ENCODE measurements at regions not wholly inside any gene's neighbourhood (a gene's known extent, or its start where the extent isn't known, plus 50 kb on each side); places are given as distances from the start of the nearest gene placed in this dataset.
"Not testable (repeated sequence)": the region's sequence is repeated elsewhere in the genome, so short reads cannot be mapped to it uniquely, and the experiment has no call there.

DNA sequence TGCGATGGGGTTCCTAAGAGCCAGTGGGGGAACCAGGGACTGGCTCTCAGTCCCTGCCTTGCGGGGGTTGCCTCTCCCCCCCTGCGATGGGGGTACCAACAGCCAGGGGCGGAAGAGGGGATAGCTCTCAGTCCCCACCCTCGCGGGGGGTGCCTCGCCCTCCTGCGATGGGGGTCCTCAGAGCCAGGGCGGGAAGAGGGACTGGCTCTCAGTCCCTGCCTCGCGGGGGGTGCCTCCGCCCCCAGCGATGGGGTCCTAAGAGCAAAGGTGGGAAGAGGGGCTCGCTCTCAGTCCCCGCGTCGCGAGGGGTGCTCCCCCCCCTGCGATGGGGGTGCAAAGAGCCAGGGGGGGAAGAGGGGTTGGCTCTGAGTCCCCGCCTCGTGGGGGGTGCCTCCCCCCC lies 162.0 kb downstream of the ATP6V0E2 start:
- FAIRE-seq: not testable (repeated sequence)

GRCh38 chr7:150039061-150039460 lies 165.3 kb downstream of the ATP6V0E2 start:
- not testable (repeated sequence) for DNase-seq (ENCODE audit: insufficient read length, low spot score); FAIRE-seq

More for the DNA sequence above, 162.0 kb downstream of the ATP6V0E2 start:
- not testable (repeated sequence) for DNase-seq (ENCODE audit: insufficient read length, low spot score)

- not testable (repeated sequence) for FAIRE-seq; DNase-seq (ENCODE audit: insufficient read length, low spot score)
These were observed 168.5 kb downstream of the ATP6V0E2 start for GRCh38 chr7:150042281-150042680.

- FAIRE-seq: peak; percentile 92
- DNase-seq (ENCODE audit: insufficient read length, low spot score): not testable (repeated sequence)
These were observed 171.0 kb downstream of the ATP6V0E2 start for GRCh38 chr7:150044771-150045170.

GRCh38 chr7:150045596-150045995 lies 171.8 kb downstream of the ATP6V0E2 start:
- FAIRE-seq: peak; percentile 92
- not testable (repeated sequence) for DNase-seq (ENCODE audit: insufficient read length, low spot score)

DNA sequence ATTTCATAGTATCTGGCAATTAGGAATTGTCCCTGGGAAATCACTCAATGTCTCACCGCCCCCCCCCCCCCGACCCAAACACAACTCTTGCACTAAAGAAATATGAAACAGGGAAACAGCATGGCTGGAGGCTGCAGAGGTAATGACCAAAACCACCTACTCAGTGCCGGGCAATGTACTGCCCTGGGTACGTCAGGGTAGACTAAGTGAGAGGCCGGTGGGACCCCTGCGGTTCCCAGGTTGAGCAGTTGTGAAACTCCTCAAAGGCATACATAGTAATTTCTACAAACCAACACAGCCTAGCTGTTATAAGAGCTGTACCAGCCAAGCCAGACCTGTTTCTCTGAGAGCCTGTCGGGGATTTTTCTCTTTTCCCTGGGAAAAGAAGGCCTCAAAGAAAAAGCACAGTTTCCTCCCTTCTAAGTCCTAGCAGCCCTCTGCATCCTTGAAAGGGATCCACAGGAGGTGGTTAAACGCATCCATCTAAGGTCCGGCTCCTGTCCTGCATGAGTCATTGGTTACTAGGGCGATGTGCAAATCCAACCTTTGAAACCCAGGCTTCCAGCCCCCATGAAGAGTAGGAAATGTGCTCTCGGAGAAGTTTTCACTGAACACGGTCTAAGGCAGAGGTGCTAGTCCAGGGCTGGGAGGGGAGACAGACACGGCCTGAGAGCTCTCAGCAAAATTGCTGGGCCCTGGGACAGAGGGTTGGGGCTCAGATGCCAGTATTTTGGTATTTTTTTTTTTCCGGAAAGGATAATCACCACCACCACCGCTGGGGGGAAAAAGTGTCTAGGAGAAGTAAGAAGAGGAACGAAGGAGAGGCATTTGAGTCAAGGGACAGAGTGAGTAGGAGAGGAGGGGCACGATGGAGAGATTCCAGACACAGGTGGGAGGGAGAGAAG lies 172.8 kb downstream of the ATP6V0E2 start:
- FAIRE-seq; DNase-seq (ENCODE audit: insufficient read length, low spot score): not testable (repeated sequence)

More at GRCh38 chr7:150045596-150045995, 171.8 kb downstream of the ATP6V0E2 start:
- TF ChIP-seq, protein P1, sequence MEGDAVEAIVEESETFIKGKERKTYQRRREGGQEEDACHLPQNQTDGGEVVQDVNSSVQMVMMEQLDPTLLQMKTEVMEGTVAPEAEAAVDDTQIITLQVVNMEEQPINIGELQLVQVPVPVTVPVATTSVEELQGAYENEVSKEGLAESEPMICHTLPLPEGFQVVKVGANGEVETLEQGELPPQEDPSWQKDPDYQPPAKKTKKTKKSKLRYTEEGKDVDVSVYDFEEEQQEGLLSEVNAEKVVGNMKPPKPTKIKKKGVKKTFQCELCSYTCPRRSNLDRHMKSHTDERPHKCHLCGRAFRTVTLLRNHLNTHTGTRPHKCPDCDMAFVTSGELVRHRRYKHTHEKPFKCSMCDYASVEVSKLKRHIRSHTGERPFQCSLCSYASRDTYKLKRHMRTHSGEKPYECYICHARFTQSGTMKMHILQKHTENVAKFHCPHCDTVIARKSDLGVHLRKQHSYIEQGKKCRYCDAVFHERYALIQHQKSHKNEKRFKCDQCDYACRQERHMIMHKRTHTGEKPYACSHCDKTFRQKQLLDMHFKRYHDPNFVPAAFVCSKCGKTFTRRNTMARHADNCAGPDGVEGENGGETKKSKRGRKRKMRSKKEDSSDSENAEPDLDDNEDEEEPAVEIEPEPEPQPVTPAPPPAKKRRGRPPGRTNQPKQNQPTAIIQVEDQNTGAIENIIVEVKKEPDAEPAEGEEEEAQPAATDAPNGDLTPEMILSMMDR (IDR thresholded peaks at IDR 0.05; ENCODE audit: insufficient read depth, missing control alignments): peak; percentile 39

GRCh38 chr7:150047329-150047728 lies 173.6 kb downstream of the ATP6V0E2 start:
- not testable (repeated sequence) for DNase-seq (ENCODE audit: insufficient read length, low spot score); FAIRE-seq

DNA sequence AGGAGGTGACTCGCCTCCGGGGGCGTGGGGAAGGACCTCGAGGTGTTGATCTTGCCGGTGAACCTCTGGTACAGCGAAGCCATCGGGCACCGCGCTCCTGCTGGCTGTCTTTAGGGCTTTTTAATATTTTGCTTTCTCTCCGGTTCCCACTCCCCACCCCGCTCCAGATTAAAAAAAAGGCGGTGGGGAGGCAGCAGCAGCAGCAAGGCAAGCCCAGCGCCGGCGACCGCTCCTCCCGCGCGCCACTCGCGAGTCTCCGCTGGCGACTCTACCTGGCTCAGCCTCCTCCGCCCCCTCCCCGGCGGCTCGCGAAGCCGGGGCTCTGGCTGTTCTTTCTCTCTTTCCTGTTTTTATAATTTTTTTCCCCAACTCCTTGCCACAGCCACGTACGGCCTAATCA lies 174.0 kb downstream of the ATP6V0E2 start:
- not testable (repeated sequence) for DNase-seq (ENCODE audit: insufficient read length, low spot score); FAIRE-seq

DNA sequence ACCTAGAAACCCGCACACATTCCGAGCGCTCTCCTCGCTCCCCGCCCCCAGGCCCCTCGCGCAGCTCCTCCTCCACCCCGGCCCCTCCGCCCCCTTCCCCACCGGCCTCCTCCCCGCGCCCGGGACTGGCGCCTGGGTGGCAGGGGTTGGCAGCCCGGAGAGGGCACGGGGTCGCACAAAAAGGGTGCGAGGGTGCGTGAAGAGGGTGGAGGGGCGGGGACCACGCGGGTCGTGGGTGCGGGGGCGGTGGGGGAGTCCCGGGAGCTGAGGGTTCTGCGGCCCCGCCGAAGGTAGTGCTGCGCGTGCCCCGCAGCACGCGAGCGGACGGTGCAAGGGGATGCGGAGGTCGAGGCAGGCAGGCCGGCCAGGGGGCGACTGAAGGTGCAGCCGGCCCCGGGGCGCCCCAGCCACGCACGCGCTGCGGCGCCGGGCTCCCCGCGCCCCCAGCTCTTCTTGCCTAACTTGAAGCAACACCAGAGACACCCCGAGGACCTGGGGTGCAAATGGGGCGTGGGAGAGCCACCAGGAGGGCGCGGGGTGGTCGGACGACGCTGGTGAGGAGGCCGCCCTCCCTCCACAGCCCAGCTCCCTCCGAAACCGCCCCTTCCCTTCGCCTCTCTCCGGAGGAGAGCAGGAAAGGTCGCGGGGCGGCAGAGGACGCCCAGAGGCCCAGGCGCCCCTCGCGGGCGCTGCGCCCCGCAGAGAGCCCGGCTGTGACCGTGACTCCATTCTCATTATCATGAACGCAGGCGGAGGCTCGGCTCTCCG lies 174.7 kb downstream of the ATP6V0E2 start:
- FAIRE-seq; DNase-seq (ENCODE audit: insufficient read length, low spot score): not testable (repeated sequence)

- DNase-seq (ENCODE audit: insufficient read length, low spot score); FAIRE-seq: not testable (repeated sequence)
These were observed 175.4 kb downstream of the ATP6V0E2 start for GRCh38 chr7:150049012-150049655.

DNA sequence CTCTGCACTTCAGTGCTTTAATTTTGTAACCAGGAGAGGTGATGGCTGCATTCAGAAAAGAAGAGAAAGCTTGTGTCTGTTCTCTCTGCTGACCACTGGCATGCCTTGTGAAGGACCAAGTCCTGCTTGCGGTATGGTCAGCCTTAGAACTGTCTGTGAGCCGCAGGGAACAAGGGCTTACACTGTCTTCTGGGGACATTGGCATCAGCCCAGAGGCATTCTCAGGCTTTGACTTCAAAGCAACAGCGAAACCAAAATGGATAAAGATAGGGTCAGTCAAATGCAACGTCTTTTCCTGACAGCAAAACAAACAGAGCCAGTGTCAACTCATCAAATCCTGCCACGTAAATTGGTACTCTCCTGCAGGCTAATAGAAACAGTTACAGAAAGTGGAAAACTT lies 179.6 kb downstream of the ATP6V0E2 start:
- DNase-seq (ENCODE audit: insufficient read length, low spot score); FAIRE-seq: not testable (repeated sequence)

DNA sequence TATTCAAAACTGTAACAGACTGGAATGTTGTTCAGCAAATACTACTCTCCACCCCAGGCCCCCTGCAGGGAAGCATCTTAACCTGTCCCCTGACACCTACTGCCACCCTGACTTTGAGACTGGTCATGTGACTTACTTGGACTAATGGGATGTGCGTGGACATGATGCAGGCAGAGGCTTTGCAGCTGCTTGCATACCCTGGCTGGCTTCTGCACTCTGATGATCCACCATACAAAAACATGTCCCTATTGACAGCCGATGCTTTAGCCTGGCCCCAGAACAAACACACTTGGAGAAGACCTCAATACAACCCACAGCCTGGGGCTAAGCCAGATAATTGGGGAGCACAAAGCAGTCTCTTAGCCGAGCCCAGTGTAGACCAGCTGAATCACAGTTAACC lies 180.5 kb downstream of the ATP6V0E2 start:
- DNase-seq (ENCODE audit: insufficient read length, low spot score); FAIRE-seq: not testable (repeated sequence)

Measured in D721Med (cell line).